ENCODE measurements at regions not wholly inside any gene's neighbourhood (a gene's known extent, or its start where the extent isn't known, plus 50 kb on each side); places are given as distances from the start of the nearest gene placed in this dataset.
"Not testable (repeated sequence)": the region's sequence is repeated elsewhere in the genome, so short reads cannot be mapped to it uniquely, and the experiment has no call there.

- not testable (repeated sequence) for TF ChIP-seq TAF1 (IDR thresholded peaks at IDR 0.05; ENCODE audit: low read depth); EZH2 (IDR thresholded peaks at IDR 0.05; ENCODE audit: borderline replicate concordance, insufficient read depth, low read length, poor library complexity, severe bottlenecking); EP300 (conservative IDR thresholded peaks at IDR 0.05; ENCODE audit: poor library complexity, severe bottlenecking)
- TF ChIP-seq, protein P1, sequence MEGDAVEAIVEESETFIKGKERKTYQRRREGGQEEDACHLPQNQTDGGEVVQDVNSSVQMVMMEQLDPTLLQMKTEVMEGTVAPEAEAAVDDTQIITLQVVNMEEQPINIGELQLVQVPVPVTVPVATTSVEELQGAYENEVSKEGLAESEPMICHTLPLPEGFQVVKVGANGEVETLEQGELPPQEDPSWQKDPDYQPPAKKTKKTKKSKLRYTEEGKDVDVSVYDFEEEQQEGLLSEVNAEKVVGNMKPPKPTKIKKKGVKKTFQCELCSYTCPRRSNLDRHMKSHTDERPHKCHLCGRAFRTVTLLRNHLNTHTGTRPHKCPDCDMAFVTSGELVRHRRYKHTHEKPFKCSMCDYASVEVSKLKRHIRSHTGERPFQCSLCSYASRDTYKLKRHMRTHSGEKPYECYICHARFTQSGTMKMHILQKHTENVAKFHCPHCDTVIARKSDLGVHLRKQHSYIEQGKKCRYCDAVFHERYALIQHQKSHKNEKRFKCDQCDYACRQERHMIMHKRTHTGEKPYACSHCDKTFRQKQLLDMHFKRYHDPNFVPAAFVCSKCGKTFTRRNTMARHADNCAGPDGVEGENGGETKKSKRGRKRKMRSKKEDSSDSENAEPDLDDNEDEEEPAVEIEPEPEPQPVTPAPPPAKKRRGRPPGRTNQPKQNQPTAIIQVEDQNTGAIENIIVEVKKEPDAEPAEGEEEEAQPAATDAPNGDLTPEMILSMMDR (IDR thresholded peaks at IDR 0.05; ENCODE audit: poor library complexity, severe bottlenecking), result not testable (repeated sequence)
These were observed 83.3 kb upstream of the ZNF92 start for GRCh38 chr7:65290340-65290739.
